Inferior parietal cortex (tissue), 1 donor: ENCODE measurements at regions not wholly inside any gene's neighbourhood (a gene's known extent, or its start where the extent isn't known, plus 50 kb on each side); places are given as distances from the start of the nearest gene placed in this dataset.
"Not testable (repeated sequence)": the region's sequence is repeated elsewhere in the genome, so short reads cannot be mapped to it uniquely, and the experiment has no call there.

Source experiments
- DNase-seq: peaks from one replicate; pipeline ENCODE4 v3.0.0-alpha.2; 2016; ENCODE audit errors: extremely low spot score

DNA sequence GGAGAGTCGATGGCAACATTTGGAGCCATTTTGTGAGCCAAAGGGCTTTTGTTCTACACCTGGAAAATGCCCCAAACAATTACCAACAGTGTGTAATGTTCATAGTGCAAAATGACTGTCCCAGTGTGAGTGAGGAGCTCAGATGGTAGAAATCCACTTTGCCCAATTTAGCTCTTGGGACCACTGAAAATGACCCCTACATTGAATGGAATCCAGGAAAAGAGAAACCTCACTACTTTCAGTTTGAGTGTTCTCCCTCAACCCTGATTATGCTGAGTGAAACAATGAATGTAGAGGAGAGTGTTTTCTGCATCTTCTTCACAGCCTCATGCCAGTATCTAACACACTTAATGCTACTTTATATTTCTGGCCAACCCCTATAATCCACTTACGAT, 84.9 kb upstream of the NRN1 start:
- DNase-seq = no peak

DNA sequence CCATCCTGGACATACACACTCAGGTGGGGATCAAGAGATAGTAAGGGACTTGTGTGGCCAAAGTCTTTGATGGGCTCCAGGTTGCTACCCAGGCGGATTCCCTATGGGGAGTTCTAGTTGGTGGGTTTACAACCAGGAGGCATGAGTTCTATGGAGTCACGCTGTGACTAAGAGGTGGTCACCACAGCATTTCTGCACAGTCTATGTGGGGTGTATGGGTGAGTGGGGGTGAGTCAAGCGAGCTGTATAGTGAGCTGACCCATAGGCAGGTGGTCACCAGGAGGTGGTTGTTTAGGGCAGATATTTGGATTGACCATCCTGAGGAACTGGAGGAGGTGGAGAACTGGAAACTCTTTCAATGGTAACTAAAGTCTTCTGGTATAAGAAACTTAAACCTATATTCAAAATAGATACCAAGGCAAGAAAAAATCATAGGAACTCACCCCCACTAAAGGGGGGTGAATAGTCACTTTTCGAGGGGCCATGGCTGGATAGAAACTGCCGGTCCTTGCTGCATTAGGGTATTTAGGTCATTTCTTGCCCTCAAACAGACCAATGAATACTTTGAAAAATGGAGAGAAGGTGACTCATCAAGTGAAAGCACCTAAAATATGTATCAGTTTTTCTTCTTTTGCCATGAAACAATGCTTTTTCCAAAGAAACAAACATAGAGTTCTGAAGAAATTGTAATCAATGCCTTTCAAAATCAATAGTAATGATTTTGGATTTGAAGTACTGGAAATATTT, 84.3 kb upstream of the NRN1 start:
- no peak for DNase-seq

DNA sequence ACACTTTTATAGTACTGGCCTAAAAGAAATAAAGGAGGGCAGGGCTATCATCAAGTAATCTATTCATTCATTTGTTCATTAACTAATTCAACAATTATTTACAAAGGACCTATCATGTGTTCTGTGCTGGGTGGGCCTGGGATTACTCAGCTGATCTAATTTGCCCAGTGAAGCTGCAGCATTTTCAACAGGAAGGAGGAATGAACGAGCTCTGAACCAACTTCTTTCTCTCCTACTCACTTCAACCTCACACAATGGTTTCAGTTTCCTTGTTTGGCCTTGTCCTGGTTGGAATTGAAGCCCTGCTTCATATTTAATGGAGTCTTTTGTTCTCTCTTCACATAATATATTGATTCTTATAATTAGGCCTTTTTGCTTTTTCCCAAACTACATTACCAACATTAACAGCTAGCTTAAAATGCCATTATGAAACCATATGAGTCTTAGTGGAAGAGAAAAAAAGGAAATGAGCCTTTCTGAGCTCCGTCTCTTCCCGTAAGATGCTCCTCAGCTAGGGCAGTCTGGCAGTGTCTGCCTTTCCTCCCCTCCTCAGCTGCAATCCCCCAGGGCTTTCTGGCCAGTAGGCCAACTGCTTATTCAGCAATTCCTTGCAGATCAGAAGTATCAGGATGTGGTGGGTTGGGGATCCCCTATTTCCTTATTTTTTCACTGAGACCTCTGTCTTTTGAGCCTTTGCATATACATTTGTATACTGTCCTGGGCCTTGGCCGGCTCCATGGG, 79.4 kb upstream of the NRN1 start:
- DNase-seq = no peak

DNA sequence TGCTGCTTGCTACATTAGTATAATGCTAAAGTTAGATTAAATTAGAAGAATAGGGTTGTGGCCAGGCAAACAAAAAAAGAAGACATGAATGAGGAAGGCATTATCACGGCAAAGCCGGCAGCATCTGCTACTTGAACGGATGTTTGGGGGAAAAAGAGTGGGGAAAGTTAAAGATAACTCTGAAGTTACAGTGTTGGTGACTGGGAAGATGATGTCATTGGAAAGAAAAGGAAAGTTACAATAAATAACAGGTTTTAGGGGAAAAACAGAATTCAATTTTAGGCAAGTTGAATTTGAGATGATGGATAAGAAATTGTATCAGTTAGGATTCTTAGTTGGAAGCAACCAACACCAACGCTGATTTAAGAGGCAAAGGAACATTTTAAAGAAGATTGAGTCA, 74.2 kb upstream of the NRN1 start:
- DNase-seq = no peak

DNA sequence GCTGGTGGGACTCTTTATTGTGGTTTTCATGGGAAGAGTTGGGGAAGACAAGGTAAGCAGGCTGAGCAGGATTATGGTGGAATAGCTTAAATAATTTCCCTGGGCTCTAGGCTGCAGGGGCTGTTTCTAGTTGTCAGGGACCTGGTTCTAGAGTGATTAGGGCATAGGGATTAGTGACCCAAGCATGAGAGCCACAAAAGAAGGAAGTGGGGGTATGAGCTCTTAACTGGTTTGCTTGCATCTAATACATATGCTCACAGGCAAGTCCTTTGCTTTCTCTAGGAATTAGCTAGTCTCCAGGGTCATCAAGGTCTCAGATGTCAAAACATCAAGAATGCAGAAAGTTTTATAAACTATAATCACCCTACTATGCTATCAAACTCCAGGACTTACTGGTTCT, 67.5 kb upstream of the NRN1 start:
- no peak for DNase-seq

DNA sequence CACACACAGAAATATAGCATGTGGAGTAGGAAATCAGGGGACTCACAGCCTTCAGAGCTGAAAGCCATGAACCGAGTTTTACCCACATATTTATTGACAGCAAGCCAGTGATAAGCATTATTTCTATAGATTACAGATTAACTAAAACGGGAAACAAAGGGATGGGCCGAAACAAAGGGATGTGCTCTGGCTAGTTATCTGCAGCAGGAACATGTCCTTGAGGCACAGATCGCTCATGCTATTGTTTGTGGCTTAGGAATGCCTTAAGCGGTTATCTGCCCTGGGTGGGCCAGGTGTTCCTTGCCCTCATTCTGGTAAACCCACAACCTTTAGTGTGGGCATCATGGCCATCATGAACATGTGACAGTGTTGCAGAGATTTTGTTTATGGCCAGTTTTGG, 61.4 kb upstream of the NRN1 start:
- not testable (repeated sequence) for DNase-seq

DNA sequence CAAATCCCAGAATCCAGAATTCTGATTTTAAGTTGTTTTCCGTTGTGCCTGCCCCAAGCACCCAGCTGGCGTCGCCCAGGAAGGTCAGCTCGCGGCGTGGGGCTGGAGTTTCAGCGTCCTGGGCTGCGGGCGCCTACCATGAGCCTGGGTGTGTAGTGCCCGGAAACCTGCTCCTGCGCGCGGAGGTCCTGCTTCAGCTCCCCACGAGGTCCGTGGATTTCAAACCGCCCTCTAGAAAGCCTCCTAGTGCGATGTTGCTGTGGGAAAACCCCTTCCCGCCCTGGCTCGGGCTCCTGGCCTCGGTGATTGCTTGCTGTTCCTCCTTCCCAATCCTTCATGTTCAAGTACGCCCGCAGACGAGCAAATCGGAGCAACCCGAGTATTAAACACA, 51.3 kb upstream of the NRN1 start:
- no peak for DNase-seq

DNA sequence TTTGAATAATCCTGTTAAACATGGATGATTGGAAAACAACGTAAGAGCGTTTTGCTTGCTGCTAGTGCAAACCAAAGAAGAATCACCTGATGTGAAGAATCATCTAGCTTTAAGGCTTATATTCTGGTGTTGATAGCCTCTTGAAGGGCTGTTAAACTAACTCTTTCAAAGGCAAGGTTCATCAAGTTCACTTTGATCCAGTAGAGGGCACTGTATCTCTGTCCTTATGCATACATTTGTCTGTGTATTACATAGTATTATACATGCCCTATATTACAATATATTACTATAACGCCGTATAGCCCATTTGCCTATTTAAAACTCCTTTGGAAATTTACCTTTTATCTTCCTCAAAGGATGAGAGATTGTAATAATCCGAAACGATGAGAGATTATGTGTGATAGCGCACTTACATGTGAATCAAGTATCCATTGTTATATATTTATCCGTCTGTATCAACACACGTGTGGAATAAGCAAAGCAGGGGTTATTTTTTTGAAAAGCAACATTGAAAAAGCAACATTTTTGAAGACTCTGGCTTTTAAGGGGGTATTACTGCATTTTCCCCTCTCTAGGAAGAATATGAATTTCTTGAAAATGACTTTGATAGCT, 50.8 kb upstream of the NRN1 start:
- peak; percentile 81 for DNase-seq
